BLaER1 treated with 17β-estradiol and CSF1 and Interleukin-3, amounts not matched to agents 10 nM and 100 nM (cell line): ENCODE measurements at regions not wholly inside any gene's neighbourhood (a gene's known extent, or its start where the extent isn't known, plus 50 kb on each side); places are given as distances from the start of the nearest gene placed in this dataset.

Experiments
- H3K27ac ChIP-seq, 11 experiments: shearing (Covaris generic); formaldehyde crosslinking; 2 replicates each; pipeline ENCODE4 v1.8.1; 2022
- H3K27me3 ChIP-seq, 11 experiments: shearing (Covaris generic); formaldehyde crosslinking; 2 replicates each; pipeline ENCODE4 v1.8.1; 2022
- H3K36me3 ChIP-seq, 11 experiments: shearing (Covaris generic); formaldehyde crosslinking; 2 replicates each; pipeline ENCODE4 v1.8.1; 2022
- H3K4me1 ChIP-seq, 10 experiments: shearing (Covaris generic); formaldehyde crosslinking; 2 replicates each; pipeline ENCODE4 v1.8.1; 2022
- H3K4me2 ChIP-seq, 11 experiments: shearing (Covaris generic); formaldehyde crosslinking; 2 replicates each; pipeline ENCODE4 v1.8.1; 2022
- H3K4me3 ChIP-seq, 10 experiments: shearing (Covaris generic); formaldehyde crosslinking; 2 replicates each; pipeline ENCODE4 v1.8.1; 2022
- H3K9ac ChIP-seq, 11 experiments: shearing (Covaris generic); formaldehyde crosslinking; 2 replicates each; pipeline ENCODE4 v1.8.1; 2022
- H3K9me3 ChIP-seq, 11 experiments: shearing (Covaris generic); formaldehyde crosslinking; replicated peaks in 1 of 11; 2 replicates each; pipeline ENCODE4 v1.8.1; 2022
- H4K20me1 ChIP-seq, 11 experiments: shearing (Covaris generic); formaldehyde crosslinking; 2 replicates each; pipeline ENCODE4 v1.8.1; 2022
- Cebpa-rat ChIP-seq, 11 experiments: shearing (Covaris generic); IDR thresholded peaks; 2 replicates each; pipeline ENCODE4 v1.8.1; 2022

- no peak overlapping the region for H3K27ac ChIP-seq
- H3K36me3 ChIP-seq = no peaks in the 10 kb centered on the region
- H3K27me3 ChIP-seq = no peaks in the 10 kb centered on the region
- no peak overlapping the region for H3K4me2 ChIP-seq
- no peaks in the 10 kb centered on the region for H3K9me3 ChIP-seq
- no peak overlapping the region for H3K4me3 ChIP-seq
- no peaks in the 10 kb centered on the region for H4K20me1 ChIP-seq
- H3K4me1 ChIP-seq = no peaks in the 10 kb centered on the region
- no peak overlapping the region for H3K9ac ChIP-seq
- TF ChIP-seq Cebpa-rat (IDR thresholded peaks at IDR 0.05) = no peak
These were observed 427.9 kb upstream of the CDH7 start for GRCh38 chr18:65322895-65323294.

GRCh38 chr18:65298422-65298821 lies 452.4 kb upstream of the CDH7 start:
- no peaks in the 10 kb centered on the region for H3K4me1 ChIP-seq
- H4K20me1 ChIP-seq = no peaks in the 10 kb centered on the region
- no peaks in the 10 kb centered on the region for H3K36me3 ChIP-seq
- no peak for TF ChIP-seq Cebpa-rat (IDR thresholded peaks at IDR 0.05)
- no peak overlapping the region for H3K27ac ChIP-seq
- no peaks in the 10 kb centered on the region for H3K9me3 ChIP-seq
- no peak overlapping the region for H3K9ac ChIP-seq
- no peaks in the 10 kb centered on the region for H3K27me3 ChIP-seq
- no peak overlapping the region for H3K4me3 ChIP-seq
- no peak overlapping the region for H3K4me2 ChIP-seq

GRCh38 chr18:65288908-65289307 lies 461.9 kb upstream of the CDH7 start:
- no peaks in the 10 kb centered on the region for H4K20me1 ChIP-seq
- H3K27me3 ChIP-seq = no peaks in the 10 kb centered on the region
- H3K4me1 ChIP-seq = no peaks in the 10 kb centered on the region
- TF ChIP-seq Cebpa-rat (IDR thresholded peaks at IDR 0.05) = no peak
- no peak overlapping the region for H3K4me2 ChIP-seq
- H3K4me3 ChIP-seq = no peak overlapping the region
- no peaks in the 10 kb centered on the region for H3K36me3 ChIP-seq
- H3K27ac ChIP-seq = no peak overlapping the region
- H3K9me3 ChIP-seq = no peaks in the 10 kb centered on the region
- no peak overlapping the region for H3K9ac ChIP-seq

GRCh38 chr18:65287652-65288051 lies 463.2 kb upstream of the CDH7 start:
- Histone ChIP-seq H3K4me1 (no peaks in the 10 kb centered on the region), H3K4me2 (no peak overlapping the region), H3K36me3 (no peaks in the 10 kb centered on the region), H3K9ac (no peak overlapping the region), H3K27me3 (no peaks in the 10 kb centered on the region), H4K20me1 (no peaks in the 10 kb centered on the region), H3K4me3 (no peak overlapping the region), H3K27ac (no peak overlapping the region), H3K9me3 (no peaks in the 10 kb centered on the region)
- no peak for TF ChIP-seq Cebpa-rat (IDR thresholded peaks at IDR 0.05)

GRCh38 chr18:65282096-65282495 lies 468.7 kb upstream of the CDH7 start:
- H3K36me3 ChIP-seq = no peaks in the 10 kb centered on the region
- H3K9ac ChIP-seq = no peak overlapping the region
- H3K4me2 ChIP-seq = no peak overlapping the region
- no peaks in the 10 kb centered on the region for H3K4me1 ChIP-seq
- no peak overlapping the region for H3K27ac ChIP-seq
- TF ChIP-seq Cebpa-rat (IDR thresholded peaks at IDR 0.05) = no peak
- H3K27me3 ChIP-seq = no peaks in the 10 kb centered on the region
- H4K20me1 ChIP-seq = no peaks in the 10 kb centered on the region
- H3K9me3 ChIP-seq = no peaks in the 10 kb centered on the region
- no peak overlapping the region for H3K4me3 ChIP-seq

GRCh38 chr18:65279668-65280305 lies 471.0 kb upstream of the CDH7 start:
- no peak overlapping the region for H3K9ac ChIP-seq

GRCh38 chr18:65278939-65279667 lies 471.7 kb upstream of the CDH7 start:
- Histone ChIP-seq H3K4me3 (no peak overlapping the region), H3K9ac (no peak overlapping the region), H3K4me1 (no peaks in the 10 kb centered on the region), H3K9me3 (no peaks in the 10 kb centered on the region), H3K4me2 (no peak overlapping the region), H4K20me1 (no peaks in the 10 kb centered on the region), H3K36me3 (no peaks in the 10 kb centered on the region), H3K27me3 (no peaks in the 10 kb centered on the region), H3K27ac (no peak overlapping the region)
- TF ChIP-seq Cebpa-rat (IDR thresholded peaks at IDR 0.05) = no peak

More at GRCh38 chr18:65279668-65280305, 471.0 kb upstream of the CDH7 start:
- Histone ChIP-seq H3K27me3 (no peaks in the 10 kb centered on the region), H3K4me2 (no peak overlapping the region), H3K36me3 (no peaks in the 10 kb centered on the region), H3K9me3 (no peaks in the 10 kb centered on the region), H3K4me3 (no peak overlapping the region), H3K4me1 (no peaks in the 10 kb centered on the region), H4K20me1 (no peaks in the 10 kb centered on the region), H3K27ac (no peak overlapping the region)
- no peak for TF ChIP-seq Cebpa-rat (IDR thresholded peaks at IDR 0.05)

GRCh38 chr18:65269375-65269774 lies 481.4 kb upstream of the CDH7 start:
- Histone ChIP-seq H4K20me1 (no peaks in the 10 kb centered on the region), H3K4me2 (no peak overlapping the region), H3K27me3 (no peaks in the 10 kb centered on the region), H3K4me1 (no peaks in the 10 kb centered on the region), H3K4me3 (no peak overlapping the region), H3K27ac (no peak overlapping the region), H3K9ac (no peak overlapping the region), H3K9me3 (no peaks in the 10 kb centered on the region), H3K36me3 (no peaks in the 10 kb centered on the region)
- no peak for TF ChIP-seq Cebpa-rat (IDR thresholded peaks at IDR 0.05)

- H3K27ac ChIP-seq = no peak overlapping the region
- no peak overlapping the region for H3K4me3 ChIP-seq
- H3K9me3 ChIP-seq = no peaks in the 10 kb centered on the region
- no peak overlapping the region for H3K9ac ChIP-seq
- no peak overlapping the region for H3K4me2 ChIP-seq
- H4K20me1 ChIP-seq = no peaks in the 10 kb centered on the region
- TF ChIP-seq Cebpa-rat (IDR thresholded peaks at IDR 0.05) = no peak
- no peaks in the 10 kb centered on the region for H3K4me1 ChIP-seq
- H3K36me3 ChIP-seq = no peaks in the 10 kb centered on the region
- no peaks in the 10 kb centered on the region for H3K27me3 ChIP-seq
These were observed 485.1 kb upstream of the CDH7 start for GRCh38 chr18:65265761-65266160.

- Histone ChIP-seq H3K36me3 (no peaks in the 10 kb centered on the region), H3K9me3 (no peaks in the 10 kb centered on the region), H3K27me3 (no peaks in the 10 kb centered on the region), H3K4me1 (no peaks in the 10 kb centered on the region), H3K4me3 (no peak overlapping the region), H3K9ac (no peak overlapping the region), H3K27ac (no peak overlapping the region), H4K20me1 (no peaks in the 10 kb centered on the region), H3K4me2 (no peak overlapping the region)
- TF ChIP-seq Cebpa-rat (IDR thresholded peaks at IDR 0.05) = no peak
These were observed 490.8 kb upstream of the CDH7 start for GRCh38 chr18:65260030-65260429.
